ENCODE measurements at regions not wholly inside any gene's neighbourhood (a gene's known extent, or its start where the extent isn't known, plus 50 kb on each side); places are given as distances from the start of the nearest gene placed in this dataset.

GRCh38 chr18:61756244-61756643 lies 136.6 kb downstream of the RNF152 start:
- ATAC-seq (ENCODE audit: insufficient read depth, low FRiP score), result no peak
- H3K36me3 ChIP-seq (ENCODE audit: control insufficient read depth in 4 of 4, insufficient read depth in 4 of 4, low read length in 4 of 4), result no peaks in the 10 kb centered on the region
- peaks cover 0 to 10% (median 4%) of the 10 kb centered on the region in 5 donors for H3K4me1 ChIP-seq (ENCODE audit: control insufficient read depth in 5 of 5, insufficient read depth in 5 of 5, low read length in 5 of 5)
- H3K4me3 ChIP-seq, result no peak overlapping the region
- H3K27me3 ChIP-seq (ENCODE audit: control insufficient read depth in 3 of 3, insufficient read depth in 3 of 3, low read length in 2 of 3), result no peaks in the 10 kb centered on the region
- H3K9ac ChIP-seq (ENCODE audit: insufficient read depth in 1 of 2, low read length in 2 of 2), result no peak overlapping the region
- TF ChIP-seq CTCF (IDR thresholded peaks at IDR 0.05; ENCODE audit: control extremely low read depth, extremely low read depth), result no peak
- DNase-seq, result no peak
- no peak overlapping the region for H3K27ac ChIP-seq (ENCODE audit: low read depth in 1 of 2, low read length in 1 of 2)
- WGBS, 2 donors, result 91 to 94% methylated on average over 3 of the region's 3 CpGs
- H3K9me3 ChIP-seq (ENCODE audit: control insufficient read depth in 4 of 4, insufficient read depth in 3 of 4, low read length in 3 of 4), result no peaks in the 10 kb centered on the region

- Histone ChIP-seq H3K4me3 (no peak overlapping the region), H3K27me3 (ENCODE audit: control insufficient read depth in 3 of 3, insufficient read depth in 3 of 3, low read length in 2 of 3) (no peaks in the 10 kb centered on the region), H3K9me3 (ENCODE audit: control insufficient read depth in 4 of 4, insufficient read depth in 3 of 4, low read length in 3 of 4) (no peaks in the 10 kb centered on the region), H3K4me1 (ENCODE audit: control insufficient read depth in 5 of 5, insufficient read depth in 5 of 5, low read length in 5 of 5) (peaks cover 0 to 10% (median 4%) of the 10 kb centered on the region in 5 donors), H3K36me3 (ENCODE audit: control insufficient read depth in 4 of 4, insufficient read depth in 4 of 4, low read length in 4 of 4) (no peaks in the 10 kb centered on the region), H3K27ac (ENCODE audit: low read depth in 1 of 2, low read length in 1 of 2) (no peak overlapping the region), H3K9ac (ENCODE audit: insufficient read depth in 1 of 2, low read length in 2 of 2) (no peak overlapping the region)
- no peak for DNase-seq
- no peak for TF ChIP-seq CTCF (IDR thresholded peaks at IDR 0.05; ENCODE audit: control extremely low read depth, extremely low read depth)
- ATAC-seq (ENCODE audit: insufficient read depth, low FRiP score), result no peak
- 89% methylated on average over 7 of the region's 7 CpGs for WGBS, 2 donors
Observed at GRCh38 chr18:61755555-61755954, 137.3 kb downstream of the RNF152 start.

- 80% methylated on average over 5 of the region's 5 CpGs for WGBS, 2 donors
- Histone ChIP-seq H3K4me3 (no peak overlapping the region), H3K27me3 (ENCODE audit: control insufficient read depth in 3 of 3, insufficient read depth in 3 of 3, low read length in 2 of 3) (no peaks in the 10 kb centered on the region), H3K36me3 (ENCODE audit: control insufficient read depth in 4 of 4, insufficient read depth in 4 of 4, low read length in 4 of 4) (no peaks in the 10 kb centered on the region), H3K27ac (ENCODE audit: low read depth in 1 of 2, low read length in 1 of 2) (no peak overlapping the region), H3K9me3 (ENCODE audit: control insufficient read depth in 4 of 4, insufficient read depth in 3 of 4, low read length in 3 of 4) (no peaks in the 10 kb centered on the region), H3K4me1 (ENCODE audit: control insufficient read depth in 5 of 5, insufficient read depth in 5 of 5, low read length in 5 of 5) (peaks cover 0 to 10% (median 4%) of the 10 kb centered on the region in 5 donors), H3K9ac (ENCODE audit: insufficient read depth in 1 of 2, low read length in 2 of 2) (no peak overlapping the region)
- no peak for ATAC-seq (ENCODE audit: insufficient read depth, low FRiP score)
- DNase-seq, result no peak
- no peak for TF ChIP-seq CTCF (IDR thresholded peaks at IDR 0.05; ENCODE audit: control extremely low read depth, extremely low read depth)
Observed at GRCh38 chr18:61754039-61754583, 138.7 kb downstream of the RNF152 start.

- Histone ChIP-seq H3K4me1 (ENCODE audit: control insufficient read depth in 5 of 5, insufficient read depth in 5 of 5, low read length in 5 of 5) (peaks cover 0 to 12% (median 4%) of the 10 kb centered on the region in 5 donors), H3K36me3 (ENCODE audit: control insufficient read depth in 4 of 4, insufficient read depth in 4 of 4, low read length in 4 of 4) (no peaks in the 10 kb centered on the region), H3K9ac (ENCODE audit: insufficient read depth in 1 of 2, low read length in 2 of 2) (no peak overlapping the region), H3K9me3 (ENCODE audit: control insufficient read depth in 4 of 4, insufficient read depth in 3 of 4, low read length in 3 of 4) (no peaks in the 10 kb centered on the region), H3K4me3 (no peak overlapping the region), H3K27ac (ENCODE audit: low read depth in 1 of 2, low read length in 1 of 2) (no peak overlapping the region), H3K27me3 (ENCODE audit: control insufficient read depth in 3 of 3, insufficient read depth in 3 of 3, low read length in 2 of 3) (no peaks in the 10 kb centered on the region)
- no peak for ATAC-seq (ENCODE audit: insufficient read depth, low FRiP score)
- no peak for TF ChIP-seq CTCF (IDR thresholded peaks at IDR 0.05; ENCODE audit: control extremely low read depth, extremely low read depth)
- no peak for DNase-seq
- 94 to 100% methylated on average over 1 of the region's 1 CpG for WGBS, 2 donors
Observed at GRCh38 chr18:61753373-61753772, 139.4 kb downstream of the RNF152 start.
